Stomach (tissue), 4 donors: ENCODE measurements at regions not wholly inside any gene's neighbourhood (a gene's known extent, or its start where the extent isn't known, plus 50 kb on each side); places are given as distances from the start of the nearest gene placed in this dataset.
"Not testable (repeated sequence)": the region's sequence is repeated elsewhere in the genome, so short reads cannot be mapped to it uniquely, and the experiment has no call there.

Experiments
- CTCF ChIP-seq, 7 experiments: fragments of 450-650 bp in 4 of 7; fragments of 200-600 bp in 3 of 7; sonication (generic) in 3 of 7; IDR thresholded peaks; one replicate each; pipeline ENCODE4 v1.5.1; 2016 to 2019; ENCODE audit warnings: antibody characterized with exemption in 7 of 7, control low read depth in 2 of 7, mild to moderate bottlenecking in 1 of 7
- EP300 ChIP-seq: sonication (generic); formaldehyde crosslinking; IDR thresholded peaks from one replicate; pipeline ENCODE4 v1.6.1; 2017; ENCODE audit warnings: antibody characterized with exemption
- POLR2A ChIP-seq, 4 donors: fragments of 450-650 bp; IDR thresholded peaks; one replicate each; pipeline ENCODE4 v1.6.1; 2016; ENCODE audit warnings: antibody characterized with exemption in 4 of 4, control low read depth in 2 of 4, mild to moderate bottlenecking in 1 of 4, moderate library complexity in 1 of 4

GRCh38 chr9:67410606-67411220 is 418.4 kb upstream of the SPATA31A3 start:
- not testable (repeated sequence) for TF ChIP-seq CTCF (IDR thresholded peaks at IDR 0.05); POLR2A (IDR thresholded peaks at IDR 0.05); EP300
